ENCODE measurements at regions not wholly inside any gene's neighbourhood (a gene's known extent, or its start where the extent isn't known, plus 50 kb on each side); places are given as distances from the start of the nearest gene placed in this dataset.

- DNase-seq = no peak
Observed at GRCh38 chr10:2951235-2951835, 116.0 kb upstream of the PFKP start.

DNA sequence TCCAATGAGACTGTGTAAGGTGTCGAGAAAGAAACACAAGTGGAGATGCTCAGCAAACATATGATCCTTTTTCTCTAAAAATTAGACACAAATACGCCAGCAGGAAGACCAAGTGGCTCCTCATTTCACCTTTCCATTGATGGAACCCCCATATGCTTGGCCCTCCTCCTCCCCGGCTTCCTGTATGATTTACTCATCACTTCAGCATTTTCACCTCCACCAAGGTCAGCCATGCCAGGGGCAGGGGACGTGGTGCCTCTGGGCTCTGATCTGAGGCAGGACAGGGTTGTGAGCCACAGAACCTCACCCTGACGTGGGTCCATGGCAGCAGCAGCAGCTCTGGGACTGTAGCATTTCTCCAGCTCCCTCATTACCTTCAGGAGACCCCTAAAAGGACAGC, 116.8 kb upstream of the PFKP start:
- DNase-seq = no peak

GRCh38 chr10:2949948-2950354, 117.4 kb upstream of the PFKP start:
- no peak for DNase-seq

DNA sequence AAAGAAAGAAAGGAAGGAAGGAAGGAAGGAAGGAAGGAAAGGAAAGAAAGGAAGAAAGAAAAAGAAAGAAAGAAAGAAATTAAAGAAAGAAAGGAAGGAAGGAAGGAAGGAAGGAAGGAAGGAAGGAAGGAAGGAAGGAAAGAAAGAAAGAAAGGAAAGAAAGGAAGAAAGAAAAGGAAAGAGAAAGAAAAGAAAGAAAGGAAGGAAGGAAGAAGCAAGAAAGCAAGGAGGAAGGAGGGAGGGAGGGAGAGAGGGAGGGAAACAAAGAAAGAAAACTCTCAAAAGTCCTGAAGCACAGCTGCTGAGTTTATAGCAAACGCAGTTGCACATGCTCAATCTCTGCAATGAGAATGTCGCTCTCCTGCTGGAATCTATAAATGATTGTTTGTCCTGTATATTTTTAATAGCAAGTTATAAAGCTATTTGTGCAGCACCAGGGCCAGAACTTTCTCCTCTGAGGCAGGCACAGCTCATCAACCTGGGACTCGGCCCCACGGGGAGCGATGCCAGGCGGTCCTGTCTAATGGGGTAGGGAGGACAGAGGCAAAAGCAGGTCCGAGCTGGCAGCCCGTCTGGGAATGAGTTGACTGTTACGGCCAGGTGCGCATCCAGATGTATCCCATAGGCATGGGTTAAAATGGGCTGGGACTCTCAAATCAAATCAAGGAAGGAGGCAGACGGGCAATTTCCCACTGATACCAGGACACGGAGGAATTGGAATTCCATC, 118.0 kb upstream of the PFKP start:
- no peak for DNase-seq

GRCh38 chr10:2948127-2948854, 119.1 kb upstream of the PFKP start:
- DNase-seq = no peak

DNA sequence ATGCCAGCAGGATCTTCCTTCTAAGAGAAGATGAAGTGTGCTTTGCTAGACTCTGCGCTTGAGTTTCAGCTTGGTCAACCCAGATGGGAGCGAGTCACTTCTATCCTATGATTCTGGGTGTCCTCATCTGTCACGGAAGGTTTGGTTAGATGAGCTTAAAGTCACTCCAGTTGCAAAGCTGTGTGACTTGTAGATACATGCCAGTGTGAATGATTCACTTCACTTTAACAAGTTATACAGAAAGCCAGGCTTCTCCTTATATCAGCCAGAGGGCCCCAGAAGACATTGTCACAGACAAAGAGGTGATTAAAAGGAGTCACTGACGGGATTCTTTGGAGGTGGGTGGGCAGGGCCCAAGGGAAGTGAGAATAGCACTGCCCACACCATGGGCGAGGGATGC, 122.6 kb upstream of the PFKP start:
- no peak for DNase-seq

DNA sequence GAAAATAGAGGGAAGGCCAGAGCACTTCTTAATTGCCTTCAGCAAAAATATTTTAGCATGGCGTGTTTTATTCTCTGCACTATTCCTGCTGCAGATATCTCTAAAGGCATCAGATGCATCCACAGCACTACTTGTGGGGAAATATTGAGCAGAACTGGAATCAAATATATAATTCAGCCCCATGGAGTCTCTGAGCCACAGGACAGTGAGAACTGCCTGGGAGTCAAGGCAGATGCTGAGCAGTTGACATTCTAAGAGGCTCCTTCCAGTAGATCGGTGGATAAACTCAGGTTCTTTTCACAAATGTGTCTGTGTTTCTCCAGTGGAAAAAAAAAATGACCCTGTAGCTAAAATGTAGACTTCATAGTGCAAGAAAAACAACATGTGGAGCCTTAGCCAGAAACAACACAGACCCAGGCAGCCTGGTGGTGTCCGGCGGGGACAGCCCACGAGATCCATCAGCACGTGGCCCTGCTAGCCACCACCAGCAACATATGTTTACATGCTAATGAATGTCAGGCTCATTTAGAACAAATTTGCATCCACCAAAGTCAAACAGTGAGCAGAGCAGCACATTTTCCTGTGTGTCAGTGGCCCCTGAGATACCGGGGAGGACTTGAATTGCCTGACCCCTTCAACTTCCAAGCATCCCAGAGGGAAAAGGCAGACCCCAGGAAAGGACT, 123.3 kb upstream of the PFKP start:
- DNase-seq = no peak

DNA sequence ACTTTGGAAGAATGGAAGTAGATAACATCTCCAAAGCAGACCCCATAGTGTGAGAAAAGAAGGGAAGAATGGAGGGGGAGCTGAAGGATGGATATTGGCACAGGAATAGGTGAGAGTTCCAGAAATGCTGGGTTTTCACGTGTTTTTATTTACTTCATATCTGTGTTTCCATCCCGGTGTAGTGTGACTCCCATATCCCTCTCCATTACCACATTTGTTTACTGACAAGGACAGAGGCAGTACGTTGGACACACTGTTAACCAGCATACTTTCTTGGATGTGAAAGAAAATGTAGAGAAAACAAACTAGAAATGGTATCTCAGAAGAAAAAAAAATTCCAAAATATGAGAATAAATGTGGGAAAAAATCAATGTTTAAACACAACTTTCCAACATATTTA, 124.4 kb upstream of the PFKP start:
- no peak for DNase-seq

DNA sequence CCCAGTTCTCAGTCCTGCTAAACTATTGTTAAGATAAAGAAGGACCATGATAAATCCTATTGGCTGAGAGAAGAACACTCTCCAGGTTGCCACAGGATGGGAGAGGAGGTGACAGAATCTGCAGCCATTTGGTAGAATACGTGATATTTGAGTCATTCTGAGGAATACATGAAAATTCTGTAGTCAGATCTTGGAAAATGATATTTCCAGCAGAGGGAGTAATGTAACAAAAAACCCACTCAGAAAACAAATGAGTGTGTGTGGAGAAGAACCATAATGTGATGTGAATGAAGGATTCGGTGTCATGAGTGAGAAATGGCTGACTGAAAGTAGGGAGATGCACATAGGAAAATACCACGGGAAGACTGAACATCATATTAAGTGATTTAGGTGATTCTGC, 128.5 kb upstream of the PFKP start:
- no peak for DNase-seq

- peak in 2 of 3 donors; percentile 17 to 42 for DNase-seq
Observed at GRCh38 chr10:2936816-2937215, 130.5 kb upstream of the PFKP start.

- DNase-seq = no peak
Observed at GRCh38 chr10:2935647-2936386, 131.5 kb upstream of the PFKP start.

DNA sequence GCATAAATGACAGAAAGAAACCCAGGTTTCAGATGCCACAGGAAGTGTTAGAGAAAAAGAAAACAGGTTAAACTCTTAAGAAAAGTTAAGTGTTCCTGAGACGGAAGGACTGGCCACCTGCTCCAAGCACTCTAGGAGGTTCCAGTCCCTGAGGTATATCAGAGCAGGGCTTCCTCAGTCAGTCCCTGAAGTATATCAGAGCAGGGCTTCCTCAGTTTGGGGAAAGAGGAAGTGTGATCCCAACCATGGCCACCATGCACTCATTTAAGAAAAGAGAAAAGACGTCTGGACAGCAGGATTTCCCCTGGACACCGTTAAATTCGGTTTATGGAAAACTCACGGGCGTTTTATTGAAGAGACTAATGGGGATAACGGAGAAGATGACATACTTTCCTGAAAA, 133.4 kb upstream of the PFKP start:
- DNase-seq = no peak

GRCh38 chr10:2933519-2933918, 133.8 kb upstream of the PFKP start:
- no peak for DNase-seq

DNA sequence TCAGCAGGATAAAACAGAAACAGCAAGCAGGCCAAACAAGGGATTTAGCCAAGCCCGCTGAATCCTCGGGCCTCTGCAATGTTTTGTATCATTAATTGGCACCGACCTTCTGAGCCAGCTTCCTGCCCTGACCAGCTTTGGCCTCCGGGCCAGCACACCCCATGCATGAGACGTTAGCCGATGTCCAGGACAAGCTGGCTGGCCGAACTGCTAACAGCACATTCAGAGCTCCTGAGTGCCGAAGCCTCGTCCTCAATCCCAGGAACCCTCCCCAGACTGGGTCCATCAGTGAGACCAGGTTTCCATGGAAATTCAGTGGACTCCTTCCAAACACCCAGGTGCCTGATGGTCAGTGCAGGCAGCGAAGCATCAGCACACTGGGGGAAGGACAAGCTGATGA, 134.3 kb upstream of the PFKP start:
- DNase-seq = no peak

DNA sequence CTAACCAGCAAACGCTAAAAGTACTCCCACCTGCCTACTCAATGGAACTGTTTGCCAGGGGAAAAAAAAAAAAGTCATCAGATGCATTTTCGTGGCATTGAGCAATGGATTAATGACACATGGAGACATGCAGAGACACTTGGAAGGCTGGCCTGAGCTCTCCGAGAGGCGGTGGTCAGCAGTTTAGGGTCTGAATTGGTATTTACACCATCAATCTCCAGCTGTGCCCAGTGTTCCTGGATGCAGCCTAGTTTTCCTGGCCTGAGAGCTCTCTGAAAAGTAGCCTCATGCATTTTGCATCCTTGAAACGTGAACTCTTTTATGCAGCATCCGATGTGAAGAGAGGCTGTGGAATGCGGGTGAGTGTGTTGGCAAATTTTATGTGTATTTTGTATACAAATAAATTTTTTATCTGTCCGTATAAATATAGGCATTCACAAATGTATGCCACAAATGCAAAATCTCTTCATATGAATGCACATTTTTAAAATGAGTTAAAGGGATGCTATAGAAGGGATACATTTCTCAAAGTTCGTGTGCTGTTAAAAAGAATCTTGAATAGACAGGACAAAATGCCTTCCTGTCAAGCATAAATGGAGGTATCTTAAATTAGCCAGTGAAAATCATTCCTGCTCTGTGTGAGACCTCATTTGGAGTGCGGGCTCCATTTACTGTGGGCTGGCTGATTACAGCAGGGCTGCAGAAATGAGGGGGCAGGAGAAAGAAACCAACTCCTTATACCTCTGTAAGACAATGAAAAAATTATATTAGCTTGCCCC, 137.7 kb upstream of the PFKP start:
- no peak for DNase-seq

GRCh38 chr10:2927958-2928840, 139.1 kb upstream of the PFKP start:
- peak; percentile 53 to 67 (median 61) for DNase-seq

GRCh38 chr10:2926918-2927660, 140.3 kb upstream of the PFKP start:
- no peak for DNase-seq

- DNase-seq = no peak
Observed at GRCh38 chr10:2925631-2926030, 141.7 kb upstream of the PFKP start.

DNA sequence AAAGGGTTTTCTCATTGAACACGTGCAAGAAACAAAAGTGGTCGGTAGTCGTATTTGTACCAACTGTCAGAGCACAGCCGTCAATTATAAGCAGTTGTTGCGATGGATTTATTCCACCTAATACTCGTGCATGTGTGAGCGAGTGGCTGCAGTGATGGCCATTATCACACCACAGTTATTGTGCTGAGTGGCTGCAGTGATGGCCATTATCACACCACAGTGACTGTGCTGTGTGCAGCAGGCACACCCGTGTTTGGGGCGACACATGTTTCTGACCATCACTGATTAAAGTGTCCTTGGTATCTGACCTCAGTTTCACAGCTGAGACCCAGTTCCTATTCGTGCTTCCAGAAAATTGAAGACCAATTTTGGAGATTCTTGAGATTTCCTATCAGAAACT, 142.9 kb upstream of the PFKP start:
- no peak for DNase-seq

Measured in muscle of back (tissue), 3 donors.